SW 1271 (cell line): ENCODE measurements at regions not wholly inside any gene's neighbourhood (a gene's known extent, or its start where the extent isn't known, plus 50 kb on each side); places are given as distances from the start of the nearest gene placed in this dataset.
"Not testable (repeated sequence)": the region's sequence is repeated elsewhere in the genome, so short reads cannot be mapped to it uniquely, and the experiment has no call there.

Experiments
- DNase-seq, 2 experiments: peaks; one replicate each; lab custom pipeline; 2025; lab: John Stamatoyannopoulos, UW

- no peak for DNase-seq
Measured at GRCh38 chr17:62154909-62155308, 89.8 kb upstream of the MED13 start.

GRCh38 chr17:62150471-62150870 lies 85.4 kb upstream of the MED13 start:
- DNase-seq = no peak

- no peak for DNase-seq
Measured at GRCh38 chr17:62149961-62150360, 84.9 kb upstream of the MED13 start.

GRCh38 chr17:62147284-62147683 lies 82.2 kb upstream of the MED13 start:
- DNase-seq = no peak

- no peak for DNase-seq
Measured at GRCh38 chr17:62140836-62141235, 75.8 kb upstream of the MED13 start.

- no peak for DNase-seq
Measured at GRCh38 chr17:62140376-62140775, 75.3 kb upstream of the MED13 start.

GRCh38 chr17:62139690-62140354 lies 74.7 kb upstream of the MED13 start:
- not testable (repeated sequence) for DNase-seq

- DNase-seq = no peak
Measured at GRCh38 chr17:62139141-62139540, 74.1 kb upstream of the MED13 start.

- not testable (repeated sequence) for DNase-seq
Measured at GRCh38 chr17:62138676-62139121, 73.6 kb upstream of the MED13 start.

- DNase-seq = not testable (repeated sequence)
Measured at GRCh38 chr17:62137734-62138624, 72.9 kb upstream of the MED13 start.

- DNase-seq = not testable (repeated sequence)
Measured at GRCh38 chr17:62137013-62137733, 72.1 kb upstream of the MED13 start.

GRCh38 chr17:62135742-62136141 lies 70.7 kb upstream of the MED13 start:
- DNase-seq = no peak

GRCh38 chr17:62135096-62135495 lies 70.0 kb upstream of the MED13 start:
- not testable (repeated sequence) for DNase-seq

- DNase-seq = no peak
Measured at GRCh38 chr17:62134397-62134796, 69.3 kb upstream of the MED13 start.

- not testable (repeated sequence) for DNase-seq
Measured at GRCh38 chr17:62131271-62131670, 66.2 kb upstream of the MED13 start.

- no peak for DNase-seq
Measured at GRCh38 chr17:62130739-62131138, 65.7 kb upstream of the MED13 start.

GRCh38 chr17:62126292-62126691 lies 61.2 kb upstream of the MED13 start:
- no peak for DNase-seq

- DNase-seq = no peak
Measured at GRCh38 chr17:62125307-62125706, 60.2 kb upstream of the MED13 start.

- no peak for DNase-seq
Measured at GRCh38 chr17:62121025-62121730, 56.1 kb upstream of the MED13 start.

- DNase-seq = no peak
Measured at GRCh38 chr17:62119373-62119772, 54.3 kb upstream of the MED13 start.
